ENCODE measurements at regions not wholly inside any gene's neighbourhood (a gene's known extent, or its start where the extent isn't known, plus 50 kb on each side); places are given as distances from the start of the nearest gene placed in this dataset.

GRCh38 chr3:132161608-132162007, 126.8 kb upstream of the CPNE4 start:
- intact Hi-C loops (cut with micrococcal nuclease) = no loop called here
- no peak overlapping the region for H3K4me2 ChIP-seq (ENCODE audit: low read length)
- no peak overlapping the region for H3K9ac ChIP-seq (ENCODE audit: low read length)
- ChIA-PET CTCF (no interaction called here), POLR2A (no interaction called here), RAD21 (ENCODE audit: low non-redundant PET in 1 of 2, low total read pairs in 2 of 2, uncharacterized antibody in 2 of 2, unreplicated experiment in 2 of 2) (no interaction called here)
- ATAC-seq (peak; percentile 75), DNase-seq (ENCODE audit: low read depth, low spot score) (no peak)
- no peaks in the 10 kb centered on the region for H3K9me2 ChIP-seq (ENCODE audit: insufficient read depth)
- peaks cover 20% of the 10 kb centered on the region for H3K27me3 ChIP-seq (ENCODE audit: insufficient read depth, low read length)
- no peak overlapping the region for H2AFZ ChIP-seq (ENCODE audit: low read depth, low read length, poor library complexity, severe bottlenecking)
- H3K4me3 ChIP-seq (replicated peaks in 1 of 2; ENCODE audit: low read depth in 1 of 2, low read length in 2 of 2) = no peak overlapping the region
- H3K4me1 ChIP-seq (ENCODE audit: control insufficient read depth in 1 of 2, insufficient read depth in 2 of 2, low read length in 2 of 2) = no peaks in the 10 kb centered on the region
- H3K79me2 ChIP-seq (ENCODE audit: insufficient read depth, low read length) = no peaks in the 10 kb centered on the region
- H4K20me1 ChIP-seq (ENCODE audit: insufficient read depth) = no peaks in the 10 kb centered on the region
- no peaks in the 10 kb centered on the region for H3K9me3 ChIP-seq (ENCODE audit: control insufficient read depth in 1 of 2, insufficient read depth in 1 of 2, low read depth in 1 of 2, low read length in 2 of 2)
- no peak for TF ChIP-seq SIN3A (IDR thresholded peaks at IDR 0.05; ENCODE audit: low read depth)
- TF ChIP-seq TCF7L2 (IDR thresholded peaks at IDR 0.05; ENCODE audit: borderline replicate concordance, extremely low read depth, insufficient read depth, insufficient read length) = no peak
- peak in 1 of 3 experiments; percentile 30; a peak in 2 of 6 replicates for TF ChIP-seq CTCF (IDR thresholded peaks at IDR 0.05 in 2 of 3, conservative IDR thresholded peaks at IDR 0.05 in 1 of 3; ENCODE audit: borderline replicate concordance in 1 of 3, insufficient read depth in 1 of 3, low read depth in 2 of 3, low read length in 2 of 3)
- H3K36me3 ChIP-seq (ENCODE audit: control insufficient read depth in 1 of 2, insufficient read depth in 2 of 2, low read length in 2 of 2) = no peaks in the 10 kb centered on the region
- no peak overlapping the region for H3K27ac ChIP-seq (ENCODE audit: low read depth, low read length)
- no TSS peak for BruUV-seq (replicated peaks)

- no peak overlapping the region for H3K4me3 ChIP-seq (replicated peaks in 1 of 2; ENCODE audit: low read depth in 1 of 2, low read length in 2 of 2)
- no peaks in the 10 kb centered on the region for H3K9me3 ChIP-seq (ENCODE audit: control insufficient read depth in 1 of 2, insufficient read depth in 1 of 2, low read depth in 1 of 2, low read length in 2 of 2)
- H4K20me1 ChIP-seq (ENCODE audit: insufficient read depth) = no peaks in the 10 kb centered on the region
- ChIA-PET RAD21 (ENCODE audit: low non-redundant PET in 1 of 2, low total read pairs in 2 of 2, uncharacterized antibody in 2 of 2, unreplicated experiment in 2 of 2) (no interaction called here), POLR2A (no interaction called here), CTCF (no interaction called here)
- no peak for DNase-seq (ENCODE audit: low read depth, low spot score)
- no peaks in the 10 kb centered on the region for H3K9me2 ChIP-seq (ENCODE audit: insufficient read depth)
- peaks cover 26% of the 10 kb centered on the region for H3K27me3 ChIP-seq (ENCODE audit: insufficient read depth, low read length)
- H3K4me2 ChIP-seq (ENCODE audit: low read length) = no peak overlapping the region
- H3K36me3 ChIP-seq (ENCODE audit: control insufficient read depth in 1 of 2, insufficient read depth in 2 of 2, low read length in 2 of 2) = no peaks in the 10 kb centered on the region
- intact Hi-C loops (cut with micrococcal nuclease) = no loop called here
- no peak for ATAC-seq
- no TSS peak for BruUV-seq (replicated peaks)
- H3K27ac ChIP-seq (ENCODE audit: low read depth, low read length) = no peak overlapping the region
- H3K79me2 ChIP-seq (ENCODE audit: insufficient read depth, low read length) = no peaks in the 10 kb centered on the region
- no peaks in the 10 kb centered on the region for H3K4me1 ChIP-seq (ENCODE audit: control insufficient read depth in 1 of 2, insufficient read depth in 2 of 2, low read length in 2 of 2)
- no peak overlapping the region for H3K9ac ChIP-seq (ENCODE audit: low read length)
- no peak overlapping the region for H2AFZ ChIP-seq (ENCODE audit: low read depth, low read length, poor library complexity, severe bottlenecking)
- TF ChIP-seq REST (IDR thresholded peaks at IDR 0.05; ENCODE audit: low read depth) (no peak), POLR2A (IDR thresholded peaks at IDR 0.05; ENCODE audit: borderline replicate concordance, extremely low read depth, insufficient read depth, insufficient read length) (no peak), MAX (IDR thresholded peaks at IDR 0.05) (no peak), ELF1 (IDR thresholded peaks at IDR 0.05; ENCODE audit: borderline replicate concordance, low read depth) (no peak), SIN3A (IDR thresholded peaks at IDR 0.05; ENCODE audit: low read depth) (no peak), SP1 (IDR thresholded peaks at IDR 0.05; ENCODE audit: low read depth) (no peak), CTCF (IDR thresholded peaks at IDR 0.05 in 2 of 3, conservative IDR thresholded peaks at IDR 0.05 in 1 of 3; ENCODE audit: borderline replicate concordance in 1 of 3, insufficient read depth in 1 of 3, low read depth in 2 of 3, low read length in 2 of 3) (no peak), FOSL1 (IDR thresholded peaks at IDR 0.05; ENCODE audit: low read depth) (no peak), ZFX (IDR thresholded peaks at IDR 0.05) (no peak), SRF (IDR thresholded peaks at IDR 0.05; ENCODE audit: low read depth) (no peak), ZNF274 (IDR thresholded peaks at IDR 0.05; ENCODE audit: low read depth, low read length) (no peak)
Observed at GRCh38 chr3:132164469-132165092, 129.8 kb upstream of the CPNE4 start.

Data from HCT116 (cell line).